COLO668 (cell line): ENCODE measurements at regions not wholly inside any gene's neighbourhood (a gene's known extent, or its start where the extent isn't known, plus 50 kb on each side); places are given as distances from the start of the nearest gene placed in this dataset.

Experiments used
- DNase-seq: peaks from one replicate; lab custom pipeline; 2025; ENCODE audit not compliant: unreplicated experiment; lab: John Stamatoyannopoulos, UW

DNA sequence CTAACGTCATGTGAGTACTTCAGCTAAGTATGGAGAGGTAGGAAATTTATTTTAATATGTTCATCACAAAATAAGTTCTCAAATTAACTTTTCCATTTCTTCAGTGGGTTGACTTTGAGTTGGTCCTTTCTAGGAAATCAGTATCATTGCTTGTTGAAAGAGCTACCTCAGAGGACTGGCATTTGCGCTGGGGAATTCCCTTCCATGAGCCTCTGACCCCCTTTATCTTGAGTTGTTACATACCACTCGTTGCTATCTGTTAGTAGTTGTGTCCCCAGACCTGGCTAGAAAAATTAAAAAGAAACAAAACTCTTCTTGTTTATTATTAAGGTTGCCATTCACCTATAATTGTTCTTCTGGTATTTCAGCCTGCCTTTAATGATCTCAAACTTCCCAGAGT, 96.8 kb upstream of the ROBO2 start:
- no peak for DNase-seq

DNA sequence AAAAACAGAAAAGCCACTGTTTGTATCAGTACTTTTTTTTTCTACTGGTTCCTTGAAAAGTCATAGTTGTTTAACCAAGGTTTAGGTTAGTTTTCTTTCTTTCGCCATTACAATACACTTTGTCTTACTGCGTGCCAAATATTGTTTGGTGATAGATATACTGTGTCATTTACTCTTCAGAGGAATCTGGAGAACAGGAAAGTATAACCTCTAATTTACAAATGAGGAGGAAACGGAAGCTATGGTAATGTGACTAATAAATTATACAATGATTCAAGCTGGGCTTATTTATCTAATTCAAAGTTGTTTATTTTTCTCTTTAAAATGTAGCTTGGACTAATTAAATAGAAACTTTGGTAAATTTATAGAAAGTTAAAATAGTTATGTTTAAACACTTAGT, 96.2 kb upstream of the ROBO2 start:
- DNase-seq: no peak

- DNase-seq: no peak
These were observed 90.9 kb upstream of the ROBO2 start for GRCh38 chr3:76949033-76949432.

DNA sequence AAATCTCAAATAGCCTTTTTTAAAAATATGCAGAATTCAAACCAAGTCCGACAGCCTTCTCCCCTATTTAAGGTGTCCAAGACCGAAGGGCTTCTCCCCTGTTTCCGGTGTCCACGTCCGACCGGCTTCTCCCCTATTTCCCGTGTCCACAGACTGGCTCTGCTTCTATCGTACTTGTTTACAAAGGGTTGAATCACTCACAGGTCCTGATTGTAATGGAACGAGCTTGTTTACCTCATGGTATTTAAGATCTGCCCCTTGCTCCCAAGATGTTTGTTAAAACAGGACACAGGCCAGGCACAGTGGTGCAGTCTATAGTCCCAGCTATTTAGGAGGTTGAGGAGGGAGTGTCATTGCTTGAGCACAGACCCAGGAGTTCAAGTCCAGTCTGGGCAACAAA, 90.4 kb upstream of the ROBO2 start:
- no peak for DNase-seq

- DNase-seq: no peak
These were observed 89.3 kb upstream of the ROBO2 start for GRCh38 chr3:76950590-76950989.

DNA sequence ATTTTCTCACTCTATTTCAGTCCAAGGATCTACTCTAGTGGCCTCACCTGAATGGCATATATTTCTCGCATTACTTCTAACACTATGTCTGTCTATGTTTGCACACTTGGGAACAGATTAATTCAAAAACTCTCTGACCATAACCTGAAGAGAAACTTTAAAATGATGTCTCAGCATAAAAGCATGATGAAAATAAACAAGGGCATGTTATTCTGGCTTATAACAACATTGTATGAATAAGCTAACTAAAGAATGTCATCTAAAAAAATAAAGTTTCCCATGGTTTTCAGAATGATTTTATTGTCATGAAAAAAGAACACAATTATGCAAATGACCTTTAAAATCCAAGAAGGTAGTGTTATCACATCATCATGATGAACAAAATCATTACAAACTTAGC, 85.5 kb upstream of the ROBO2 start:
- no peak for DNase-seq

DNA sequence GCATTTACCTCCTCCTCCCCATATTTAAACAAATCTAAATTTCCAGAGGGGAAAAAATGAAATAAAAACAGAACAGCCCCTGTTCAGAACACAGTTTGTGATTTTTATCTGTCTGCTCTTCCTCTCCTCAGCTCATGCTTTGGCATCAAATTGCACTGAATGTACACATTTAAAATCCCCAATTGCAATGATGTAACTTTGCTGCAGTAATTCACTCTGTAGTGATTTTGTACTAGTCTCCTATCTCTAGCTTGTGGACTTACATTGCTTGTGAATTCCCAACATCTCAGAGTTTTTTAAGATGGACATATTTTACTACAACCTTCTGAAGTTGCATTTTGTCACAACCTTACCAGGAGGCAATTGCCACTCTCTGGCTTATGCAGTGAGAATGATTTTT, 81.6 kb upstream of the ROBO2 start:
- DNase-seq: no peak

DNA sequence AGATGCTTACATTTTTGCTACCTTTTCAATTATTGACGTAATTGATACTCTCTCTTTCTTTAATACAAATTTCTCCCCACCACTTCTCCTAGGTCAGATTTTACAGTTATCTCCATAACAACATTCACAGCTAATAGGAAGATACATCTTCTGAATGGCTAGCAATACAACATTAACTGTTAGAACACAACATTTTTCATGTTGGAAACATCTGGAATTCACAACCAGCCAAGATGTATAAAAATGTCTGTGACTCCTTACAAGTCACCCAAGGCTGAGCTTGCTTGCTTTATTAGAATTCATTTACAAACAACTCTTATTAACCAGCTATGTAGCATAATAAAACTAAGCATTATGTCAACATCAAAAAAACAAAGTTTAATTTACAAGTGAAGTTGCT, 81.0 kb upstream of the ROBO2 start:
- no peak for DNase-seq

GRCh38 chr3:76961284-76961683, 78.6 kb upstream of the ROBO2 start:
- no peak for DNase-seq

DNA sequence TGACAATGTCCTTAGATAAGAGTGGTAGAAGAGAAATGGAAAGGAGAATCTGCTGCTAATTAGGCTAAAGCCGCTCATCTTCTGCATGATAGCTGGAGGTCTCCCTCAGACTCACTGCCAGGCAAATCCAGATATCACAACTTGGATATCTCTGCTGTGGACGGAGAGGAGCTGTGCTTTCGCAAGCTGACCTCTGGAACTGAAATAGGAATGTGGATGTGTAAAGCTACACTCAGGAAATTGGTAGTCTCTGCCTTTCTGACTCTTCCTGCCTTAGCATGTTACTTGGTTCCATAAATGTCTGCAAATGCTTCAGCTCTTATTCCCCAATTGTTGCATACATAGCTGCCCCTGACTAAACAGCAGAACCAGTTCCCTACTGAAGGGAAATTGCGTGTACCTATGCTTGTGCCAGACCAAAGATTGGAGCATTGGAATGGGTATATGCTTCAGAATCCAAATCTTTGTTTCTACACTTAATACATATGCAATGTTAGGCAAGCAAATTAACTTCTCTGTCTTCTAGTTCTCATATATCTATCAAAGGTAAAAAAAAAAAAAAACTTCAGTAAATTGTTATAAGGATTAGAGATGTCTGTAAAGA, 74.7 kb upstream of the ROBO2 start:
- DNase-seq: no peak

DNA sequence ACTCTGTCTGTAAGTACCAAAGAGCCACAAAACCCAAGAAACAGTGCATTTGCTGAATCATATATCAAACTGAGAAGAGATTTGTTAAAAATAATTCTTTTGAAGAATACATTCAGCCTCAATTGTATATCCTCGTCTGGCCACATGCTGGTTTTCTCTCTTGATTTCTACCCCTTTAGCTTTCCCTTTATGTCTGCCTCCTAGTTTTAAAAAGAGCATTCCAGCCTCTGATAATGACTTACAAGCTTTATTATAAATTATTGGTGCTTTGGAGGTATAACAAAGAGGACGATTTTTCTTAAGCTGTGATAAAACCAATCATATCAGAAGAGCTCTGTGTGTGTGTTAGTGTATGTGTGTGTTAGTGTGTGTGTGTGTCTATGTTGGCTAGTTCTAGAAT, 70.4 kb upstream of the ROBO2 start:
- no peak for DNase-seq

GRCh38 chr3:76969996-76970615, 69.8 kb upstream of the ROBO2 start:
- no peak for DNase-seq

DNA sequence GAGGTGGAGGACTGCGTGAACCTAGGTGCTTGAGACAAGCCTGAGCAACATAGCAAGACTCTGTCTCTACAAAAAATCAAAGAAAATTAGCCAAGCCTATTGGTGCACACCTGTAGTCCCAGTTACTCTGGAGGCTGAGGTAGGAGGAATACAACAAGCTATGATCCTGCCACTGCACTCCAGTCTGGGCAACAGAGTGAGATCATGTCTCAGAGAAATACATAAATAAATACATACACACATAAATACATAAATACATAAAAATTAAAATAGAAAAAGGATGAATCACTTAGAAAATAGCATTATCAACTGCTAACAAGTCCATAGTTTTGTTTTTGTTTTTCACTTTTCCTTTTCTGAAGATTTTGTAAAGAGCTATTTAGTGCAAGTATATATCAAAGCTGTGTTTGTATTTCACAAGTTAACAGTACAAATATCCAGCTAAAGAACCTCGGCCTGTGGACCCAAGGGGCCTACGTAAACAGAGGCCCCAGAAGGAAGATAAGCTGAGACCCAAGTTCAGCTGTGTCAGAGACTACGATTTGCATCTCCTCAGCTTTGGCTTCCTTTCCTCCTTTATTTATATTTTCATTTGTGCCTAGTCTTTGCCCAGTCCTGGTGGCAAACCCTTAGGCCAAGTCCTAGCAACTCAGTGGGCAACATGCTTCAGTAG, 67.1 kb upstream of the ROBO2 start:
- DNase-seq: no peak

DNA sequence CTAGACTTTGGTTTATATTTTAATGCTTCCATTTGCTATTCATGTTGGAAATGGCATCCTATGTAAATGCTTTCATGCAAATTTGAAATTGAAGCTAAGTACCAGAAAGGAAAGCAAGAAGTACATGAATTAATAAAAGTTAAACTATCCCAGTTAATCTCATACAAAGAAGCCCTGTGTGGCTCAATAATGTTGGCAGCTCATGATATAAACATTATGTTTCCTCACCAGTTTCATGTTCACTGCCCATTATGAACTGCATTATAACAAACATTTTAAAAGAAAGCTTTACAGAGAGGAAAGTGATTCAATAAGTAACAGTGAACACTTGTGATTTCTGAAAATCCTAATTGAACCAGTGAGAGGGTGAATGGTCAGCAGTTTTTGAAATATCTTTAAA, 62.9 kb upstream of the ROBO2 start:
- DNase-seq: no peak

- DNase-seq: no peak
These were observed 54.3 kb upstream of the ROBO2 start for GRCh38 chr3:76985645-76986044.

GRCh38 chr3:76986876-76987474, 52.9 kb upstream of the ROBO2 start:
- DNase-seq: no peak
